ENCODE measurements at regions not wholly inside any gene's neighbourhood (a gene's known extent, or its start where the extent isn't known, plus 50 kb on each side); places are given as distances from the start of the nearest gene placed in this dataset.

DNA sequence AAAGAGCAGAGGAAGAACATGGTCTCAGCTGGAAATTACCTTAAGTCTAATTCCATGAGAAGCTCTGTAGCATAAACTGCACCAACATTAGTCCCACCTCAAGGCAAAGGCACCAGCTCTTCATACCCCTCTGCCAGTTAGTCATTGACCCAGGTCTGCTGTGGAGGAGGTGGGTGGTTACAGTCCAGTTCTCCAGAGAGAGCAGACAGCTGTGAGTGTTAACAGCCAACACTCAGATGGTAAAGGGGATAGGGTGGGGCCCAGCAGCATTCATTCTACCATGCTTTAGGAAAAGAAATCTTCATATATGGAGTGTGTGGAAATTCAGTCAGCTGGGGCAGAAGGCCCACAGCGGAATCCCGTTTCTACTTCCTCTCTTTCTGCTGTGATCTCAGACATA lies 159.7 kb upstream of the FBXO11 start:
- DNase-seq (ENCODE audit: low read depth, low spot score) (no peak), FAIRE-seq (no peak)
- Histone ChIP-seq H3K9me1 (ENCODE audit: control insufficient read depth, extremely low read depth, insufficient read depth, low read length) (no peaks in the 10 kb centered on the region), H3K79me2 (ENCODE audit: control insufficient read depth, insufficient read depth, low read length) (no peaks in the 10 kb centered on the region), H4K20me1 (ENCODE audit: control insufficient read depth, extremely low read depth, insufficient read depth, low read length) (no peaks in the 10 kb centered on the region), H3K27me3 (ENCODE audit: control insufficient read depth, extremely low read depth, insufficient read depth, low read length) (no peaks in the 10 kb centered on the region), H3K4me2 (ENCODE audit: control insufficient read depth, extremely low read depth, insufficient read depth, low read depth, low read length) (no peak overlapping the region), H3K27ac (ENCODE audit: control insufficient read depth, insufficient read depth, low read length) (no peak overlapping the region), H3K36me3 (ENCODE audit: control insufficient read depth in 2 of 2, extremely low read depth in 1 of 2, insufficient read depth in 2 of 2, low read length in 2 of 2) (no peaks in the 10 kb centered on the region), H3K4me1 (ENCODE audit: control insufficient read depth, extremely low read depth, insufficient read depth, low read length) (peaks cover 6% of the 10 kb centered on the region), H2AFZ (ENCODE audit: control insufficient read depth, low read length) (no peak overlapping the region), H3K9ac (ENCODE audit: control insufficient read depth, extremely low read depth, insufficient read depth, low read length) (no peak overlapping the region), H3K4me3 (ENCODE audit: control insufficient read depth in 2 of 3, extremely low read depth in 1 of 3, insufficient read depth in 2 of 3, low read depth in 1 of 3, low read length in 3 of 3) (no peak overlapping the region), H3K9me3 (ENCODE audit: control insufficient read depth, low read depth, low read length) (no peaks in the 10 kb centered on the region)
- dilution Hi-C loops (cut with MboI; ENCODE audit: extremely low pct_ligation_motif_present, low sequenced_read_pairs): no loop called here
- TF ChIP-seq EZH2 (IDR thresholded peaks at IDR 0.05; ENCODE audit: low read length): no peak
- TF ChIP-seq, protein P1, sequence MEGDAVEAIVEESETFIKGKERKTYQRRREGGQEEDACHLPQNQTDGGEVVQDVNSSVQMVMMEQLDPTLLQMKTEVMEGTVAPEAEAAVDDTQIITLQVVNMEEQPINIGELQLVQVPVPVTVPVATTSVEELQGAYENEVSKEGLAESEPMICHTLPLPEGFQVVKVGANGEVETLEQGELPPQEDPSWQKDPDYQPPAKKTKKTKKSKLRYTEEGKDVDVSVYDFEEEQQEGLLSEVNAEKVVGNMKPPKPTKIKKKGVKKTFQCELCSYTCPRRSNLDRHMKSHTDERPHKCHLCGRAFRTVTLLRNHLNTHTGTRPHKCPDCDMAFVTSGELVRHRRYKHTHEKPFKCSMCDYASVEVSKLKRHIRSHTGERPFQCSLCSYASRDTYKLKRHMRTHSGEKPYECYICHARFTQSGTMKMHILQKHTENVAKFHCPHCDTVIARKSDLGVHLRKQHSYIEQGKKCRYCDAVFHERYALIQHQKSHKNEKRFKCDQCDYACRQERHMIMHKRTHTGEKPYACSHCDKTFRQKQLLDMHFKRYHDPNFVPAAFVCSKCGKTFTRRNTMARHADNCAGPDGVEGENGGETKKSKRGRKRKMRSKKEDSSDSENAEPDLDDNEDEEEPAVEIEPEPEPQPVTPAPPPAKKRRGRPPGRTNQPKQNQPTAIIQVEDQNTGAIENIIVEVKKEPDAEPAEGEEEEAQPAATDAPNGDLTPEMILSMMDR (optimal IDR thresholded peaks at IDR 0.05 in 1 of 3, IDR thresholded peaks at IDR 0.05 in 1 of 3, conservative IDR thresholded peaks at IDR 0.05 in 1 of 3; ENCODE audit: extremely low read depth in 1 of 3, insufficient read depth in 2 of 3, low read length in 3 of 3): no peak

DNA sequence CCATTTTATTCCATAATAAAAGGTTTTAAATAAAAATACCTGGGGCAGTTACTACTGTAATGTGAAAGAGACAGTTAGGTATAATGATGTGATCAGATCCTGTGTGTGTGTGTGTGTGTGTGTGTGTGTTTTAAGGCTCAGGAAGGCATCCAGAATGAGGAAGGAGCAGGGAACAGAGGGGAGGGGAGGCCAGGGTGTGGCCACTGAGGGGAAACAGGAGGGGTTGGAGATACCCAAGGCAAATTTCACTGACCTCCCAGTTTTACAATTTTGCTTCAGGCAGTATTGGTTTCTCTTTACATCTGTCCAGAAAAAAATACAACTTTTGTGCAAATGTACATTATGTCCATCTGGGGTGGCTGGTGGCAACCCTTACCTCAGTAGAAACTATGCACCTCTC lies 163.5 kb upstream of the FBXO11 start:
- dilution Hi-C loops (cut with MboI; ENCODE audit: extremely low pct_ligation_motif_present, low sequenced_read_pairs): no loop called here

More for the DNA sequence above, 163.5 kb upstream of the FBXO11 start:
- Histone ChIP-seq H4K20me1 (ENCODE audit: control insufficient read depth, extremely low read depth, insufficient read depth, low read length) (no peaks in the 10 kb centered on the region), H3K27ac (ENCODE audit: control insufficient read depth, insufficient read depth, low read length) (no peak overlapping the region), H3K36me3 (ENCODE audit: control insufficient read depth in 2 of 2, extremely low read depth in 1 of 2, insufficient read depth in 2 of 2, low read length in 2 of 2) (no peaks in the 10 kb centered on the region), H2AFZ (ENCODE audit: control insufficient read depth, low read length) (no peak overlapping the region), H3K9me1 (ENCODE audit: control insufficient read depth, extremely low read depth, insufficient read depth, low read length) (no peaks in the 10 kb centered on the region), H3K4me3 (ENCODE audit: control insufficient read depth in 2 of 3, extremely low read depth in 1 of 3, insufficient read depth in 2 of 3, low read depth in 1 of 3, low read length in 3 of 3) (no peak overlapping the region), H3K9ac (ENCODE audit: control insufficient read depth, extremely low read depth, insufficient read depth, low read length) (no peak overlapping the region), H3K4me2 (ENCODE audit: control insufficient read depth, extremely low read depth, insufficient read depth, low read depth, low read length) (no peak overlapping the region), H3K79me2 (ENCODE audit: control insufficient read depth, insufficient read depth, low read length) (no peaks in the 10 kb centered on the region), H3K27me3 (ENCODE audit: control insufficient read depth, extremely low read depth, insufficient read depth, low read length) (no peaks in the 10 kb centered on the region), H3K9me3 (ENCODE audit: control insufficient read depth, low read depth, low read length) (no peaks in the 10 kb centered on the region), H3K4me1 (ENCODE audit: control insufficient read depth, extremely low read depth, insufficient read depth, low read length) (peaks cover 6% of the 10 kb centered on the region)
- FAIRE-seq: no peak
- no peak for TF ChIP-seq EZH2 (IDR thresholded peaks at IDR 0.05; ENCODE audit: low read length)
- TF ChIP-seq, protein P1 (optimal IDR thresholded peaks at IDR 0.05 in 1 of 3, IDR thresholded peaks at IDR 0.05 in 1 of 3, conservative IDR thresholded peaks at IDR 0.05 in 1 of 3; ENCODE audit: extremely low read depth in 1 of 3, insufficient read depth in 2 of 3, low read length in 3 of 3): no peak
- DNase-seq (ENCODE audit: low read depth, low spot score): no peak
